Trophoblast cell (in vitro differentiated cells and primary cell): ENCODE measurements at regions not wholly inside any gene's neighbourhood (a gene's known extent, or its start where the extent isn't known, plus 50 kb on each side); places are given as distances from the start of the nearest gene placed in this dataset.

Source experiments
- DNase-seq, 2 donors: peaks; one replicate each; pipeline ENCODE4 v3.0.0-alpha.2; 2016
- H2AFZ ChIP-seq: 2 replicates; pipeline ENCODE4 v1.6.1; 2013; ENCODE audit warnings: low read length, moderate library complexity, mild to moderate bottlenecking; ENCODE audit not compliant: insufficient read depth, poor library complexity
- H2AK5ac ChIP-seq: 2 replicates; pipeline ENCODE4 v1.6.1; 2013; ENCODE audit warnings: mild to moderate bottlenecking, low read length
- H2BK120ac ChIP-seq: 2 replicates; pipeline ENCODE4 v1.6.1; 2013; ENCODE audit warnings: low read length, mild to moderate bottlenecking, moderate library complexity; ENCODE audit not compliant: insufficient read depth, poor library complexity
- H2BK12ac ChIP-seq: 2 replicates; pipeline ENCODE4 v1.6.1; 2013; ENCODE audit warnings: mild to moderate bottlenecking, low read length, moderate library complexity
- H2BK5ac ChIP-seq: 2 replicates; pipeline ENCODE4 v1.6.1; 2013; ENCODE audit warnings: low read length, low read depth, moderate library complexity, mild to moderate bottlenecking; ENCODE audit not compliant: poor library complexity
- H3K14ac ChIP-seq: 2 replicates; pipeline ENCODE4 v1.6.1; 2013; ENCODE audit warnings: mild to moderate bottlenecking, low read length
- H3K18ac ChIP-seq: 2 replicates; pipeline ENCODE4 v1.6.1; 2013; ENCODE audit warnings: mild to moderate bottlenecking, low read length
- H3K23ac ChIP-seq: 2 replicates; pipeline ENCODE4 v1.6.1; 2013; ENCODE audit warnings: low read length
- H3K27ac ChIP-seq: 2 replicates; pipeline ENCODE4 v1.5.1; 2013; ENCODE audit warnings: low read depth, mild to moderate bottlenecking, inconsistent platforms, low read length, moderate library complexity
- H3K27me3 ChIP-seq: 2 replicates; pipeline ENCODE4 v1.6.1; 2013; ENCODE audit warnings: inconsistent platforms, mild to moderate bottlenecking, low read length, moderate library complexity; ENCODE audit not compliant: insufficient read depth
- H3K36me3 ChIP-seq, 2 experiments: 1 replicate in 1 of 2; 2 replicates in 1 of 2; pipeline ENCODE4 v1.6.1; 2013; ENCODE audit warnings: low read length in 2 of 2, mild to moderate bottlenecking in 2 of 2, moderate library complexity in 1 of 2; ENCODE audit not compliant: insufficient read depth in 2 of 2, control insufficient read depth in 1 of 2
- H3K4ac ChIP-seq: 2 replicates; pipeline ENCODE4 v1.6.1; 2013; ENCODE audit warnings: low read depth, mild to moderate bottlenecking, low read length, moderate library complexity
- H3K4me1 ChIP-seq, 2 experiments: 1 replicate in 1 of 2; 2 replicates in 1 of 2; pipeline ENCODE4 v1.6.1; 2013; ENCODE audit warnings: low read length in 2 of 2, mild to moderate bottlenecking in 2 of 2, moderate library complexity in 1 of 2; ENCODE audit not compliant: insufficient read depth in 2 of 2, control insufficient read depth in 1 of 2
- H3K4me2 ChIP-seq: 2 replicates; pipeline ENCODE4 v1.6.1; 2013; ENCODE audit warnings: inconsistent platforms, mild to moderate bottlenecking, low read length, moderate library complexity
- H3K4me3 ChIP-seq: 2 replicates; pipeline ENCODE4 v1.5.1; 2013; ENCODE audit warnings: mild to moderate bottlenecking, low read depth, low read length, inconsistent platforms
- H3K79me1 ChIP-seq: one replicate; pipeline ENCODE4 v1.6.1; 2013; ENCODE audit warnings: low read length
- H3K79me2 ChIP-seq: 2 replicates; pipeline ENCODE4 v1.6.1; 2013; ENCODE audit warnings: low read length, mild to moderate bottlenecking; ENCODE audit not compliant: control insufficient read depth, insufficient read depth, poor library complexity
- H3K9ac ChIP-seq: 2 replicates; pipeline ENCODE4 v1.6.1; 2013; ENCODE audit warnings: mild to moderate bottlenecking, low read length
- H3K9me3 ChIP-seq: 2 replicates; pipeline ENCODE4 v1.6.1; 2013; ENCODE audit warnings: low read depth, mild to moderate bottlenecking, control low read depth, inconsistent platforms, low read length; ENCODE audit not compliant: insufficient read depth
- H4K12ac ChIP-seq: 2 replicates; pipeline ENCODE4 v1.6.1; 2013; ENCODE audit warnings: low read depth, mild to moderate bottlenecking, low read length, moderate library complexity
- H4K8ac ChIP-seq: 2 replicates; pipeline ENCODE4 v1.6.1; 2013; ENCODE audit warnings: low read depth, mild to moderate bottlenecking, low read length, moderate library complexity
- H4K91ac ChIP-seq: one replicate; pipeline ENCODE4 v1.6.1; 2013; ENCODE audit warnings: low read depth, mild to moderate bottlenecking, low read length, moderate library complexity
- WGBS: extraction: QIAGEN DNeasy Blood & Tissue Kit; methylation state at CpG from one replicate; pipeline ENCODE4 v1.1.7; 2013; ENCODE audit warnings: missing lambda C conversion rate; ENCODE audit not compliant: insufficient read length, insufficient coverage; ENCODE audit errors: extremely low coverage; 5-methylcytosine and 5-hydroxymethylcytosine counted together

- Histone ChIP-seq H3K79me2 (no peaks in the 10 kb centered on the region), H3K18ac (no peak overlapping the region), H3K27ac (no peak overlapping the region), H2BK120ac (no peak overlapping the region), H3K4ac (no peak overlapping the region), H3K9ac (no peak overlapping the region), H3K23ac (no peak overlapping the region), H3K27me3 (no peaks in the 10 kb centered on the region), H2AK5ac (no peak overlapping the region), H4K8ac (no peak overlapping the region), H2BK12ac (no peak overlapping the region), H3K4me2 (no peak overlapping the region), H3K79me1 (no peaks in the 10 kb centered on the region), H2AFZ (no peak overlapping the region), H3K4me1 (peaks cover 2 to 3% of the 10 kb centered on the region in 2 experiments), H3K36me3 (no peaks in the 10 kb centered on the region), H3K14ac (no peak overlapping the region), H3K4me3 (no peak overlapping the region), H4K91ac (no peak overlapping the region), H4K12ac (no peak overlapping the region), H3K9me3 (no peaks in the 10 kb centered on the region), H2BK5ac (no peak overlapping the region)
- DNase-seq: no peak
- WGBS: no CpG with 5 or more reads among the region's 5 CpGs
Measured at GRCh38 chr10:4359003-4359402, 467.0 kb upstream of the AKR1E2 start.

- Histone ChIP-seq H2BK12ac (no peak overlapping the region), H4K8ac (no peak overlapping the region), H3K4me2 (no peak overlapping the region), H3K9me3 (no peaks in the 10 kb centered on the region), H3K27ac (no peak overlapping the region), H3K4me1 (peaks cover 2 to 6% of the 10 kb centered on the region in 2 experiments), H4K91ac (no peak overlapping the region), H3K79me2 (no peaks in the 10 kb centered on the region), H3K18ac (no peak overlapping the region), H3K36me3 (no peaks in the 10 kb centered on the region), H3K14ac (no peak overlapping the region), H2BK5ac (no peak overlapping the region), H2BK120ac (no peak overlapping the region), H4K12ac (no peak overlapping the region), H3K27me3 (no peaks in the 10 kb centered on the region), H2AK5ac (no peak overlapping the region), H3K9ac (no peak overlapping the region), H3K4me3 (no peak overlapping the region), H3K4ac (no peak overlapping the region), H3K79me1 (no peaks in the 10 kb centered on the region), H3K23ac (no peak overlapping the region), H2AFZ (no peak overlapping the region)
- DNase-seq: peak in 1 of 2 donors; percentile 34
Measured at GRCh38 chr10:4357911-4358310, 468.1 kb upstream of the AKR1E2 start.

DNA sequence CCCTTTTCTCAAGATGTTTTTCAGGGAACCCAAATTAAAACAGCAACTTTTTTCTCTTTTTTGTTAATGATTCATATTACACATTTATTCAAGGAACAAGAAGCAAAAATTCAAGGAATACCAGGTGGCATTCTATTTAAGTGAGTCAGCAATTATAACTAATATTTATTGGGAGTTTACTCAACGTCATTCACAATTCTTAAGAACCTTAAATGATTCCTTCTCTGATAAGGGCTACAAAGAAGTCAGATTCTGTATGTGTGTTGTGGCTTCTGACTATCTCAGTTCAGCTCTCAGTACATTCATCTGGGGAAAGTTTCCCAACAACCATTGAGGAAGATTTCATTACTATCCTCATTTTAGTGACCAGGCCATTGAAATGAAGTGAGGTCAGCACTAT, 470.7 kb upstream of the AKR1E2 start:
- H3K36me3 ChIP-seq: no peaks in the 10 kb centered on the region
- WGBS: no CpG with 5 or more reads among the region's 1 CpG
- no peak overlapping the region for H4K12ac ChIP-seq
- no peak overlapping the region for H2BK12ac ChIP-seq
- H3K23ac ChIP-seq: no peak overlapping the region
- H3K9ac ChIP-seq: no peak overlapping the region
- H2BK120ac ChIP-seq: no peak overlapping the region
- no peak overlapping the region for H3K18ac ChIP-seq
- H3K4me3 ChIP-seq: no peak overlapping the region
- no peak overlapping the region for H4K8ac ChIP-seq
- H2BK5ac ChIP-seq: no peak overlapping the region
- no peak overlapping the region for H3K4me2 ChIP-seq
- no peak overlapping the region for H4K91ac ChIP-seq
- H3K27ac ChIP-seq: no peak overlapping the region
- no peaks in the 10 kb centered on the region for H3K9me3 ChIP-seq
- no peak overlapping the region for H2AK5ac ChIP-seq
- no peak overlapping the region for H2AFZ ChIP-seq
- H3K14ac ChIP-seq: no peak overlapping the region
- peaks cover 2 to 8% of the 10 kb centered on the region in 2 experiments for H3K4me1 ChIP-seq
- H3K27me3 ChIP-seq: no peaks in the 10 kb centered on the region
- DNase-seq: no peak
- H3K4ac ChIP-seq: no peak overlapping the region
- no peaks in the 10 kb centered on the region for H3K79me2 ChIP-seq
- peaks cover 3% of the 10 kb centered on the region for H3K79me1 ChIP-seq

DNA sequence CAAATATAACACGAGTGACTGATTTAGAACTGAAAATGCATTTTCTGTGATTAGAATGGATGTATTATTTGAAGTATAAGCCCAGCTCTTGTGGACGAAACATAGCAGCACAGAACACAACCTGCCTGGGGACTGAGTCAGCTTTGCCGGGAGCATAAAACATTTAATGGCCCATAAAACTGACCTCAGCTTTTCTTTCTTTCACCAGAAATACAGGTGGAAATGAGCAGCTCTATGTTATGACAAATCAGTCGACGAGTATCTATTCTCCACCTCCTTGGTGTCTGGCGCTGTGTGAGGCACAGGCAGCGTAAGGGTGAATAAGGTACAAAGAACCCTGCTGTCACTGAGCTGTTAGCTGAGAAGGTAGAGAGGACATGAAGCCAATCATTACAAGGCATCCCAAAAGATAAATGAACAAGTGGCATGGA, 471.6 kb upstream of the AKR1E2 start:
- WGBS: no CpG with 5 or more reads among the region's 7 CpGs
- H3K9me3 ChIP-seq: no peaks in the 10 kb centered on the region
- no peak overlapping the region for H4K8ac ChIP-seq
- no peak overlapping the region for H2BK5ac ChIP-seq
- no peak overlapping the region for H2AK5ac ChIP-seq
- peak overlapping the region; percentile 11 for H3K14ac ChIP-seq
- H3K4me2 ChIP-seq: no peak overlapping the region
- no peaks in the 10 kb centered on the region for H3K79me2 ChIP-seq
- H3K27ac ChIP-seq: peak overlapping the region; percentile 0
- H3K23ac ChIP-seq: no peak overlapping the region
- DNase-seq: peak; percentile 26 to 30
- H3K18ac ChIP-seq: no peak overlapping the region
- H3K27me3 ChIP-seq: no peaks in the 10 kb centered on the region
- H2BK120ac ChIP-seq: no peak overlapping the region
- peaks cover 3% of the 10 kb centered on the region for H3K79me1 ChIP-seq
- H3K4me1 ChIP-seq: peaks cover 2 to 8% of the 10 kb centered on the region in 2 experiments
- H3K36me3 ChIP-seq: no peaks in the 10 kb centered on the region
- H4K12ac ChIP-seq: no peak overlapping the region
- no peak overlapping the region for H2AFZ ChIP-seq
- H4K91ac ChIP-seq: no peak overlapping the region
- H3K4ac ChIP-seq: no peak overlapping the region
- H3K4me3 ChIP-seq: no peak overlapping the region
- peak overlapping the region; percentile 80 for H2BK12ac ChIP-seq
- H3K9ac ChIP-seq: no peak overlapping the region
